ENCODE measurements at regions not wholly inside any gene's neighbourhood (a gene's known extent, or its start where the extent isn't known, plus 50 kb on each side); places are given as distances from the start of the nearest gene placed in this dataset.

- TF ChIP-seq POLR2AphosphoS5 (IDR thresholded peaks at IDR 0.05; ENCODE audit: low read depth, low read length) (no peak), POLR2A (IDR thresholded peaks at IDR 0.05; ENCODE audit: low read depth, low read length) (no peak)
These were observed 54.7 kb downstream of the PTPRS start for GRCh38 chr19:5285955-5286354.

Measured in GM12892 (cell line).